ENCODE measurements at regions not wholly inside any gene's neighbourhood (a gene's known extent, or its start where the extent isn't known, plus 50 kb on each side); places are given as distances from the start of the nearest gene placed in this dataset.

GRCh38 chr18:76687304-76687962 lies 134.9 kb upstream of the ZNF236 start:
- CTCF ChIA-PET, result interaction anchor here (0.6 to 0.7 kb wide), 4 partner anchors 23 to 288 kb away, joined by 3 to 7 read pairs (median 3); no protein-coding TSS in a partner anchor
- POLR2A ChIA-PET, result no interaction called here
- TF ChIP-seq NFRKB (IDR thresholded peaks at IDR 0.05) (no peak), PKNOX1 (IDR thresholded peaks at IDR 0.05) (no peak)
- DNase-seq (ENCODE audit: extremely low spot score), result no peak

GRCh38 chr18:76686737-76687231 lies 135.6 kb upstream of the ZNF236 start:
- no peak for TF ChIP-seq BHLHE40 (IDR thresholded peaks at IDR 0.05; ENCODE audit: borderline replicate concordance)
- no peak for TF ChIP-seq L3MBTL2 (conservative IDR thresholded peaks at IDR 0.05)
- CTCF ChIA-PET, result interaction anchor here (0.6 to 0.7 kb wide), 4 partner anchors 23 to 288 kb away, joined by 3 to 7 read pairs (median 3); no protein-coding TSS in a partner anchor
- POLR2A ChIA-PET, result no interaction called here
- DNase-seq (ENCODE audit: extremely low spot score), result peak; percentile 36

GRCh38 chr18:76685860-76686259 lies 136.5 kb upstream of the ZNF236 start:
- no peak for TF ChIP-seq TARDBP (IDR thresholded peaks at IDR 0.05)
- TF ChIP-seq BHLHE40 (IDR thresholded peaks at IDR 0.05; ENCODE audit: borderline replicate concordance), result no peak
- TF ChIP-seq HDGF (IDR thresholded peaks at IDR 0.05; ENCODE audit: borderline replicate concordance), result no peak
- TF ChIP-seq ELF4 (IDR thresholded peaks at IDR 0.05), result no peak
- no peak for TF ChIP-seq NFRKB (IDR thresholded peaks at IDR 0.05)
- TF ChIP-seq ARNT (IDR thresholded peaks at IDR 0.05), result no peak
- TF ChIP-seq FOXK2 (IDR thresholded peaks at IDR 0.05), result no peak
- no peak for TF ChIP-seq FOXA1 (IDR thresholded peaks at IDR 0.05)
- TF ChIP-seq PKNOX1 (IDR thresholded peaks at IDR 0.05), result no peak
- no peak for TF ChIP-seq ZNF384 (IDR thresholded peaks at IDR 0.05)
- ChIA-PET CTCF (no interaction called here), POLR2A (no interaction called here)

GRCh38 chr18:76685402-76685801 lies 137.0 kb upstream of the ZNF236 start:
- no peak for DNase-seq (ENCODE audit: extremely low spot score)
- CTCF ChIA-PET, result no interaction called here
- POLR2A ChIA-PET, result no interaction called here
- TF ChIP-seq ZNF384 (IDR thresholded peaks at IDR 0.05), result no peak
- TF ChIP-seq FOXA1 (IDR thresholded peaks at IDR 0.05), result no peak
- no peak for TF ChIP-seq BHLHE40 (IDR thresholded peaks at IDR 0.05; ENCODE audit: borderline replicate concordance)
- no peak for TF ChIP-seq SP1 (IDR thresholded peaks at IDR 0.05)
- no peak for TF ChIP-seq SUZ12 (IDR thresholded peaks at IDR 0.05)
- no peak for TF ChIP-seq L3MBTL2 (conservative IDR thresholded peaks at IDR 0.05)
- no peak for TF ChIP-seq TARDBP (IDR thresholded peaks at IDR 0.05)

More at GRCh38 chr18:76685860-76686259, 136.5 kb upstream of the ZNF236 start:
- no peak for DNase-seq (ENCODE audit: extremely low spot score)

- no peak for DNase-seq (ENCODE audit: extremely low spot score)
- POLR2A ChIA-PET, result no interaction called here
- TF ChIP-seq ARNT (IDR thresholded peaks at IDR 0.05), result no peak
- no peak for TF ChIP-seq FOXM1 (IDR thresholded peaks at IDR 0.05; ENCODE audit: borderline replicate concordance)
- TF ChIP-seq FOXA1 (IDR thresholded peaks at IDR 0.05), result no peak
- no peak for TF ChIP-seq LEF1 (IDR thresholded peaks at IDR 0.05; ENCODE audit: borderline replicate concordance)
- no peak for TF ChIP-seq NFRKB (IDR thresholded peaks at IDR 0.05)
- TF ChIP-seq BHLHE40 (IDR thresholded peaks at IDR 0.05; ENCODE audit: borderline replicate concordance), result no peak
- TF ChIP-seq CTBP1 (IDR thresholded peaks at IDR 0.05; ENCODE audit: borderline replicate concordance), result no peak
- no peak for TF ChIP-seq L3MBTL2 (conservative IDR thresholded peaks at IDR 0.05)
- CTCF ChIA-PET, result interaction anchor here (1.8 kb wide), 1 partner anchor 285 kb away, joined by 7 read pairs; no protein-coding TSS in a partner anchor
Measured at GRCh38 chr18:76684265-76684664, 138.1 kb upstream of the ZNF236 start.

- no peak for DNase-seq (ENCODE audit: extremely low spot score)
- ChIA-PET POLR2A (no interaction called here), CTCF (interaction anchor here (1.1 kb wide), 2 partner anchors 22 to 23 kb away, joined by 3 read pairs; no protein-coding TSS in a partner anchor)
- TF ChIP-seq L3MBTL2 (conservative IDR thresholded peaks at IDR 0.05) (no peak), FOXA1 (IDR thresholded peaks at IDR 0.05) (no peak), CTBP1 (IDR thresholded peaks at IDR 0.05; ENCODE audit: borderline replicate concordance) (no peak), ARNT (IDR thresholded peaks at IDR 0.05) (no peak), NFRKB (IDR thresholded peaks at IDR 0.05) (no peak), FOXM1 (IDR thresholded peaks at IDR 0.05; ENCODE audit: borderline replicate concordance) (no peak)
Measured at GRCh38 chr18:76679945-76680344, 142.4 kb upstream of the ZNF236 start.

GRCh38 chr18:76679259-76679658 lies 143.1 kb upstream of the ZNF236 start:
- CTCF ChIA-PET, result no interaction called here
- TF ChIP-seq ARNT (IDR thresholded peaks at IDR 0.05), result no peak
- no peak for TF ChIP-seq L3MBTL2 (conservative IDR thresholded peaks at IDR 0.05)
- TF ChIP-seq SUZ12 (IDR thresholded peaks at IDR 0.05), result no peak
- no peak for TF ChIP-seq BHLHE40 (IDR thresholded peaks at IDR 0.05; ENCODE audit: borderline replicate concordance)
- no peak for TF ChIP-seq FOXK2 (IDR thresholded peaks at IDR 0.05)
- TF ChIP-seq SP1 (IDR thresholded peaks at IDR 0.05), result no peak
- TF ChIP-seq ZNF384 (IDR thresholded peaks at IDR 0.05), result no peak
- no peak for TF ChIP-seq TARDBP (IDR thresholded peaks at IDR 0.05)
- no peak for TF ChIP-seq ELF4 (IDR thresholded peaks at IDR 0.05)
- no peak for TF ChIP-seq HDGF (IDR thresholded peaks at IDR 0.05; ENCODE audit: borderline replicate concordance)
- TF ChIP-seq CTBP1 (IDR thresholded peaks at IDR 0.05; ENCODE audit: borderline replicate concordance), result no peak
- POLR2A ChIA-PET, result no interaction called here
- peak; percentile 37 for DNase-seq (ENCODE audit: extremely low spot score)
